ENCODE measurements at regions not wholly inside any gene's neighbourhood (a gene's known extent, or its start where the extent isn't known, plus 50 kb on each side); places are given as distances from the start of the nearest gene placed in this dataset.

DNA sequence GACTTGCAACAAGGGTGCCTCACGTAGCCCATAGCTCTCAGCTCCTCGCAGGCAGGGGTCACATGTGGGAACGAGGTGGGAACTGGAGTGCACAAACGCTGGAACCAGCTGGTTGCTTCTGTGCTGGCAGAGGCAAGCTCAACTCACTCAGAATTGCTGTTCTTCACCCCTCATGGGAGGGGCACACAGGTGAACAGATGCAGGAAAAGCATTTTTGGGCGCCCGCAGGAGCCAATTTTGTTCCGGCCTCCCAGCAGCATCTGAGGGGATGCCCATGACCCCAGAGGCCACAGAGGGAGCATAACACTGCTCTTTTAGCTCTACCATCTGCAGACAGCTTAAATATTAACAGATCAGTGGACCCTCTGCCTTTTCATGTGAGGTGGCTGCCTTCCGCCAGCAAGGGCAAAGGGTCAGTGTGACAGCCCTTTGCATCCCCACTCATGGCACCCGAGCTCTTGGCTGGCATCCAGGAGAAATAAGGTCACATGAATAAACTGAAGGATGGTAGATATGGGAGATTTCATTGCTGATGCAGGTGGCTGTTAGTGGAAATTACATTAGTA is 196.2 kb downstream of the SLCO4C1 start:
- TF ChIP-seq, protein P1, sequence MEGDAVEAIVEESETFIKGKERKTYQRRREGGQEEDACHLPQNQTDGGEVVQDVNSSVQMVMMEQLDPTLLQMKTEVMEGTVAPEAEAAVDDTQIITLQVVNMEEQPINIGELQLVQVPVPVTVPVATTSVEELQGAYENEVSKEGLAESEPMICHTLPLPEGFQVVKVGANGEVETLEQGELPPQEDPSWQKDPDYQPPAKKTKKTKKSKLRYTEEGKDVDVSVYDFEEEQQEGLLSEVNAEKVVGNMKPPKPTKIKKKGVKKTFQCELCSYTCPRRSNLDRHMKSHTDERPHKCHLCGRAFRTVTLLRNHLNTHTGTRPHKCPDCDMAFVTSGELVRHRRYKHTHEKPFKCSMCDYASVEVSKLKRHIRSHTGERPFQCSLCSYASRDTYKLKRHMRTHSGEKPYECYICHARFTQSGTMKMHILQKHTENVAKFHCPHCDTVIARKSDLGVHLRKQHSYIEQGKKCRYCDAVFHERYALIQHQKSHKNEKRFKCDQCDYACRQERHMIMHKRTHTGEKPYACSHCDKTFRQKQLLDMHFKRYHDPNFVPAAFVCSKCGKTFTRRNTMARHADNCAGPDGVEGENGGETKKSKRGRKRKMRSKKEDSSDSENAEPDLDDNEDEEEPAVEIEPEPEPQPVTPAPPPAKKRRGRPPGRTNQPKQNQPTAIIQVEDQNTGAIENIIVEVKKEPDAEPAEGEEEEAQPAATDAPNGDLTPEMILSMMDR (conservative IDR thresholded peaks at IDR 0.05; ENCODE audit: low read depth, low read length): no peak
- no peak for TF ChIP-seq EZH2 (IDR thresholded peaks at IDR 0.05; ENCODE audit: low read length, unreplicated experiment)

Data from PC-3 (cell line).